Central memory CD4-positive, alpha-beta T cell (primary cell): ENCODE measurements at regions not wholly inside any gene's neighbourhood (a gene's known extent, or its start where the extent isn't known, plus 50 kb on each side); places are given as distances from the start of the nearest gene placed in this dataset.

Experiments used
- DNase-seq: peaks from one replicate; pipeline ENCODE4 v3.0.0; 2022

- no peak for DNase-seq
These were observed 130.5 kb upstream of the DTNBP1 start for GRCh38 chr6:15793288-15793687.

DNA sequence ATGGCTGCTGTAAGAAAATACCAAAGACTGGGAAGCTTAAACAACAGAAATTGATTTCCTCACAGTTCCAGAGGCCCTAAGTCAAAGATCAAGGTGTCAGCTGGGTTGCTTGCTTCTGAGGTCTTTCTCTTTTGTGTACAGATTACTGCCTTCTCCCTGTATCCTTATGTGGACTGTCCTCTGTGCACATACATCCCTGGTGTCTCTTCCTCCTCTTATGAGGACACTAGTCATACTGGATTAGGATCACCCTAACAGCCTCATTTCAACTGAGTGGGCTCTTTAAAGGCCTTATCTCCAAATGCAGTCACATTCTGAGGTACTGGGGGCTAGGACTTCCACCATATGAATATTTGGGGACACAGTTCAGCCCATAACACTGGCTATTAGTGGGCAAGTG is 130.0 kb upstream of the DTNBP1 start:
- no peak for DNase-seq

DNA sequence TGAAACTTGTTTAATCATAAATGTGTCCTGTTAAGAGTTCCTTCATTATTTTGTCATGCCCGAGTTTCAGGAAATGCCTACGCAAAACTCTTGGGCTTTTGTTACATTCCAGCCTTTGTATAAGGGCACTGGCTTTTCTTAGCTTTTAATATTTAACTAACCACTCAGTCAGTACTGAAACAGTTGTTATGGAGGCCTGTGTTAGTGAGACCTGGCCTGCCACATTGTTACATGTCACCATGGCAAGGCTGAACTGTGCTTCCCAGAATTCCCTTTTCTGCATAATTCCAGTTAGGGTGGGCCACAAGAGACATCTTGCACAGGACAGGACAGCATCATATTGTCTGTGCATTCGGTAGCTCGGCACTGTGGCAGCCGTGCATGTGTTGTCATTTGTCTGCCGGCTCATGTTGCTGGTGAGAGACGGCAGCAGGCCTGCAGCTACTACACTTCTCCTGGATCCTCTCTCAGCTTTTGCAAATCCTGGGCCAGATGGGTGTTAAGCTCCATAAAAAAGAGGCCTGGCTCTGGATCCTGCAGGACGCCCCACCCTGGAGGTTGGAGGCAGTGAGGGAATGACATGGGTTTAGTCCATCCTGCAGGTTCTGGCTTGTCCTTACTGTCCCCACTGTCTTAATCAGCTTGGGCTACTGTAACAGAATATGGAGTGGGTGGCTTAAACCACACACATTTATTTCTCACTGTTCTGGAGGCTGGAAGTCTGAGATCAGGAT is 128.8 kb upstream of the DTNBP1 start:
- no peak for DNase-seq

GRCh38 chr6:15790116-15790515 is 127.3 kb upstream of the DTNBP1 start:
- DNase-seq = no peak

DNA sequence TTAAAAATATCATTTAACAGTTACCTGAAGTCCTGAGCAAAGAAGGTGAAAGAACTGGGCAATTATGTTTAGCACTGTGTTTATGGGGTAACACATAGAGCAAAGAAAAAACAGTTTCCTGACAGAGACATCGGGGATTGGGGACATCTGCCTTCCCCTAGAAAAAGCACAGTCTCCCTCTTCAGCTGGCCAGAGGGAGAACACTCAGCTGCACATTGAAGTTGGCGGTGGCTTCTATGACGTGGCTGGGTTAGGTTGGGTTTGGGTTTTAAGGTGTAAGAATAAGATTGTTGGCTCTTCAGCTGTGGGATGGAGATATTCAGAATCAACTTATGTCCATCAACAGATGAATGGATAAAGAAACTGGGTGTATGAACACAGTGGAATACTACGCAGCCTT is 124.0 kb upstream of the DTNBP1 start:
- no peak for DNase-seq

DNA sequence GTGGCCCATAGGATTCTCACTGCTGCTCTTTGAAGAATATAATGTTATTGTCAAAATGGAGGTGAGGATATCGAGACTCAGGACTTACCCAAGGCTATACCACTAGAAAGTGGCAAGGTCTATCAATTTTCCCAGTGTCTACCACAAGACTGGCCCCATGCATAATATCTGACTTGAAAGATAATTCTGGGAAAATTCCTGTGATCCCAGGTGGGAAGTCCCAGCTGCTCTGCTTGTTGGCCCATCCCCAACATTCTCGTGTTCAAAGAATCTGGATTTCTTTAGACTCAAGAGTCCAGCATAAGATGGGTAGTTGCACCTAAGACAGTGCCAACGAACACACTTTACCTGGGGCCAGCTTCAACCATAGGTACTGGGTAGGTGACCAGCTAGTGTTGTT is 120.7 kb upstream of the DTNBP1 start:
- DNase-seq = no peak

GRCh38 chr6:15781890-15782289 is 119.1 kb upstream of the DTNBP1 start:
- DNase-seq = no peak

DNA sequence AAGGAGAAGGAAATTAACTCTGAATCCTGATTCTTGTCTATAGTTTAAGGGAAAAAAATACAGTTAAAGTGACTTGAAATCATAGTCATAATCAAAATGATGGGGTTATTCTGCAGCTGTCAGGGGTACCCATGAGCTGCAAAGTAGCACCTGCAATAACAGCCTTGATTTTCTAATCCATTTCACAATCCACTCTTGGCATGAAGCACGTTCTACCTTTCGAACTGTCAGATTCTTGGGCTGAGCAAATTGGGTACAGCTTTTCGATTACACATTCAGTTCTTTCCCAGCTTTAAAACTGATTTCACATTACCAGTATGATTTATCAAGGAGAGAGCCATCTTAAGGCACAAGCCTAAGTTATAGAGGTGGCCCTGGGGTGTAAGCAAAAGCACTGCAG is 118.5 kb upstream of the DTNBP1 start:
- DNase-seq = no peak

DNA sequence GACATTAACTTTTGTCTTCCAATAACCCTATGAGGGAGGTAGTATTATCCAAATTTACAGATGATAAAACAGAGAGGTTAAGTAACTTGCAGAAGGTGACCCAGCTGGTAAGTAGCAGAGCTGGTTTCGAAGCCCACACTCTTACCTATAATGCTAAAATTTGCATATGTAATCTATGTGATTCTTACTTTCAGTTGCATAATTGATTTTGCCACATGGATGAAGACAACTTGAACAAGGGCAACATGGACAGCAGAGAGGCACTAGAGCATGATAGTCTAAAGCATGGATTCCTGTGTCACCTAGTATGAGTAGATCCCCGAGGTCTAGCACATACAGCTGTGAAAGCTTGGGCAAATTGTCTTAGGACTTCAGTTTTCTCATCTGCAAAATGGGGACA is 117.6 kb upstream of the DTNBP1 start:
- no peak for DNase-seq

DNA sequence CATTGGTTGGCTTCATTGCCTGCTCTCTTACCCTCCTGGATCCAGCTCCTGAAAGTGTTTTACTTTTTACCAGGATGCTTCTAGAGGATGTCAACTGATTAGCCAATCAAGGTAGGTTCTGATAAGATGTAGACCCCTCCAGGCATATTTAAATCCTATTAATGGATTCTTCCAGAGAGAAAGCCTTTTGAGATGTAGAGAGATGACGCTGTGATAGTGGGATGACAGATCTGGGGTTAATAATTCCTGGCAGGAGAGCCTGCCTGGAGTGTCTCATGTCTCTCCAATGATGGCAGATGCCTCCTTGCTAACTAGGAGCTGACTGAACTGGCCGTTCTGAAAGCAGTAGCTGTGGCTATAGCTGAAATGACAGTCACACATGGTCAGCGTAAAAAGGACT is 116.9 kb upstream of the DTNBP1 start:
- no peak for DNase-seq

- no peak for DNase-seq
These were observed 113.7 kb upstream of the DTNBP1 start for GRCh38 chr6:15776458-15776980.

- DNase-seq = no peak
These were observed 112.9 kb upstream of the DTNBP1 start for GRCh38 chr6:15775741-15776140.

DNA sequence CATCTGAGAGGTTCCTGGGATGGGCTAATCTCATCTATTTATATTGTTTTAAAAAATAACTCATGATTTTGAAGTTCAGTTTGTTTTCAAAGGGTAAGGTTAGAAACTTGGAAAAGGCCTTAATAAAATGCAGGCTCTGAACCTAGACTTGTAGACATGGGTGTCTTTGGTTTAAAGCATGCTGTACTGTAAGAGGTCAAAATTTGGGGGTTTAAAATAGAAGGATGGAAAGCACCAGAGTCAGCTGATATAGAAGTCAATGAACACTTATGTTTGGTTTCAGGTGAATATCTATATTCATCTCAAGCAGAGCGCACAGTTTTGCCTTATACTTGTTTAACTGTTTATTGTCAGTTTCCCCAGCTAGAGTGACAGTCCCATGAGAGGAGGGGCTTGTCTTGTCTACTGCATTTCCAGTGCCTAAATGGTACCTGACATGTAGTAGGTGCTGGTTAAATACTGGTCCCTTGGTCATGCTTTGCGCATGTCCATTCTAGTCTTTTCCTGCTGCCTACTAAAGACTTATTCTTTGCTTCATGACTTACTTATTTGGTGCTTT is 112.3 kb upstream of the DTNBP1 start:
- DNase-seq = no peak

DNA sequence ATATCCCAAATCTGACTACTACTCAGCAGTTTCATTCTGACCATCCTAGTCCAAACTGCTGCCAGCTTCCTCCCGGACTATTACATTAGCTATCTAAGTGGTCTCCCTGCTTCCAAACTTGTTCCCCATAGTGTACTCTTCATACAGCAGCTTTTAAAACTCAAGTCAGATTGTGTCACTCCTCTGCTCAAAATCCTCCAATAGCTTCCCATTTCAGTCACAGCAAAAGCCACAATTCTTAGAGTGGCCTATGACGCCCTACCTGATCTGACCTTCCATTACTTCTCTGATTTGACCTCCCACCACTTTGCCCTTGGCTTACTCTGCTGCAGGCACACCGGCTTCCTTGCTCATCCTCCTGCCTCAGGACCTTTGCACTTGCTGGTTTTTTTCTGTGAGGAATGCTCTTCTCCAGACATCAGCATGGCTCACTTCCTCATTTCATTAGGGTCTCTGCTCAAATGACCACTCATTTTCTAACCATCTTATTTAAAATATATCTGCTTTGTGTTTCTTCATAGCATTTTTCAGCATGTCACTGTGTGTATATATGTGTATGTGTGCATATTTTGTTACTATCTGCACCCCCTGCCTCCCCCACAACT is 111.1 kb upstream of the DTNBP1 start:
- no peak for DNase-seq

DNA sequence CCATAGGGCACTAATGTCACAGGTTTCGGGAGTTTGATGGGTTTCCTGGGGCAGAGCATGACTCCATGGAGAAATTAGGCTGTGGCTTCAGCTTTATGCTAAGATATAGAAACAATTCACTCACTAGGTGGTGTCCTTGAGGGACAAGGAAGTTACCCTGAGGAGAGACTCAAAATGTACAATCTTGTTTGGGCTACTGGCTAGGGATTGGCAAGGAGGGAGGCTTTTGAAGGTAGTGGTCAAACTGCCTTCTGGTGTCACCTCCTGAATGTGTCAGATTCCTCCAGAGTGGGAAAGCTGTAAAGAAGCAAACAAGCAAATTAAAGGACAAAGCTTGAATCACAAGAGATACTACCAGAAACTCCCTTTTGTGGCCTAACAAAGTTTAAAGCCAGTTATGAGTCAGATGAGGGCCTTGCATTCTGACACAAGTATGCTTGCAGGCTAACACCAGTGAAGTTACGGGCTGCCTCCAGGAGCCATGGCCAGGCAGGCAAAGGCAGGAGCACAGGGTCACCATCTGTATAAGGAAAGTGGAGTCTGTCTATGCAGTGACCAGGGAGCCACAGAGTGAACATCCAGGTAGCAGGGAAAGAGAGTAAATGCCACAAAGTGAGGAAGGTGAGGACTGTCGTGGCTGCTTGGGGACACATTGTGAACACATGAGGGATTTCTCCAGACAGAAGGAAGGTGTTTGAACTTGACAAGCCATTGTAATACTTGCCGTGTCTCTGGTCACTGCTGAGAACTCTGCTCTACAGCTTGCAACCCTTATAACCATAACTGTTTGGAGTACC is 107.7 kb upstream of the DTNBP1 start:
- DNase-seq = no peak

- DNase-seq = no peak
These were observed 106.7 kb upstream of the DTNBP1 start for GRCh38 chr6:15769511-15770018.

DNA sequence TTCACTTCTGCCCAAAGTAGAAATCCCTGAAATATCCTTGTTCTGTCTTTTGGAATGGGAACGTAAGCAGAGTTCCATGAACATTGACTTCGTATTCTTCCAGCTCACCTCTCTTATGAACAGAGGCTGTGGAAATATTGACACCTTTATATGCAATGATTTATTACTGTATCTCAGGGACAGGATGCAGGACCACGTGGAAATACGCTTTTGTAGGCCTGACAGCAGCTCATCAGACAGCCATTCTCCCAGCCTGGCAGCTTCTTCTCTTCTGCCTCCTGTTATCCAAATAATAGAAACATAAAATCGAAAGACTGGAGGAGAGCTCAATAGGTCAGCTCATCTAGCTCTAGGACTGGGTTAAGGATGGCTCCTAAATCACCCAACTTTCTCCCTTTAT is 106.2 kb upstream of the DTNBP1 start:
- no peak for DNase-seq

DNA sequence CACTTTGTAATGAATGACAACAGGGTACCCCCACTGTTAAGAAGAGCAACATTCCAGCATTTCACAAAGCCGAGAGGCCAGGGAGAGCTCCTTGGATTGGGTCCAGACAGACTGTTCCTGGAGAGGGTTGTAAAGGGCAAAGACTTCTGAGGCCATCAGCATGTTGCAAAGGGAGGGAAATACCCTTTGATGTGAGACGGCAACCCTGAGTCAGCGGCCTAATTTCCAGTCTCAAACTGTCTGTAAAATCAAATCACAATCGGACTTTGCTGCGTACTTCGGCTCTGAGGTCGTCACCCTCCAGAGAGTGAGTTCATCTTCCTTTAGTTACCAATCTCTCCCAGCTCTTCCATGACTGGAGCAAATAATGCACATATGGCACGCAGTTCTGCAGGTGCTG is 101.0 kb upstream of the DTNBP1 start:
- no peak for DNase-seq

- DNase-seq = no peak
These were observed 100.5 kb upstream of the DTNBP1 start for GRCh38 chr6:15763364-15763763.

- no peak for DNase-seq
These were observed 98.2 kb upstream of the DTNBP1 start for GRCh38 chr6:15761045-15761502.

DNA sequence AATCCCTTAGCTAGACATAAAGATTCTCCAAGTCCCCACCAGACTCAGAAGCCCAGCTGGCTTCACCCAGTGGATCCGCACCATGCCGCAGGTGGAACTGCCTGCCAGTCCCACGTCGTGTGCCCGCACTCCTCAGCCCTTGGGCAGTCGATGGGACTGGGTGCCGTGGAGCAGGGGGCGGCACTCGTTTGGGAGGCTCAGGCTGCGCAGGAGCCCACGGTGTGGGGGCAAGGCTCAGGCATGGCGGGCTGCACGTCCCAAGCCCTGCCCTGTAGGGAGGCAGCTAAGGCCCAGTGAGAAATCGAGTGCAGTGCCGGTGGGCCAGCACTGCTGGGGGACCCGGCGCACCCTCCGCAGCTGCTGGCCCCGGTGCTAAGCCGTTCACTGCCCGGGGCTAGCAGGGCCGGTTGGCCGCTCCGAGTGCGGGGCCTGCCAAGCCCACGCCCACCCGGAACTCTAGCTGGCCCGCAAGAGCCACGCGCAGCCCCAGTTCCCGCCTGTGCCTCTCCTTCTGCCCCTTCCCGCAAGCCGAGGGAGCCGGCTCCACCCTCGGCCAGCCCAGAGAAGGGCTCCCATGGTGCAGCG is 95.9 kb upstream of the DTNBP1 start:
- no peak for DNase-seq

- no peak for DNase-seq
These were observed 92.7 kb upstream of the DTNBP1 start for GRCh38 chr6:15755526-15755925.

GRCh38 chr6:15754706-15755079 is 91.9 kb upstream of the DTNBP1 start:
- no peak for DNase-seq
